PC-9 (cell line): ENCODE measurements at regions not wholly inside any gene's neighbourhood (a gene's known extent, or its start where the extent isn't known, plus 50 kb on each side); places are given as distances from the start of the nearest gene placed in this dataset.

Source experiments
- CTCF ChIP-seq: fragments of 200-600 bp; sonication (generic); conservative IDR thresholded peaks from 2 replicates; pipeline ENCODE4 v1.6.1; 2017; ENCODE audit warnings: mixed run types, antibody characterized with exemption, mild to moderate bottlenecking, moderate library complexity
- EZH2 ChIP-seq: fragments of 200-600 bp; sonication (generic); IDR thresholded peaks from 2 replicates; pipeline ENCODE4 v1.8.0; 2017; ENCODE audit warnings: antibody characterized with exemption, low read depth

- no peak for TF ChIP-seq CTCF
- no peak for TF ChIP-seq EZH2
Observed at GRCh38 chr18:26792661-26793060, 72.8 kb downstream of the AQP4 start.
